Body of pancreas (tissue), 4 donors: ENCODE measurements at regions not wholly inside any gene's neighbourhood (a gene's known extent, or its start where the extent isn't known, plus 50 kb on each side); places are given as distances from the start of the nearest gene placed in this dataset.

Experiments used
- ATAC-seq: fragments of 150-250 bp; one replicate; pipeline ENCODE4 v1.9.1; 2016
- DNase-seq, 4 donors: peaks; one replicate each; pipeline ENCODE4 v3.0.0-alpha.2; 2019
- H3K27ac ChIP-seq, 4 donors: fragments of 200-600 bp; sonication (generic); 1 replicate in 3 of 4; 2 replicates in 1 of 4; pipeline versions ENCODE4 v1.5.1 to v1.6.1; 2016 to 2019; ENCODE audit warnings: mild to moderate bottlenecking in 1 of 4, mixed read lengths in 1 of 4, moderate library complexity in 1 of 4
- H3K27me3 ChIP-seq, 2 donors: fragments of 200-600 bp; sonication (generic); one replicate each; pipeline ENCODE4 v1.6.0; 2016; ENCODE audit warnings: mild to moderate bottlenecking in 1 of 2
- H3K36me3 ChIP-seq, 2 donors: fragments of 200-600 bp; sonication (generic); replicated peaks in 1 of 2; 2 replicates each; pipeline ENCODE4 v1.5.1; 2016; ENCODE audit warnings: low read depth in 2 of 2; ENCODE audit not compliant: insufficient read depth in 1 of 2
- H3K4me1 ChIP-seq: fragments of 200-600 bp; sonication (generic); one replicate; pipeline ENCODE4 v1.6.0; 2016
- H3K4me3 ChIP-seq, 2 donors: fragments of 200-600 bp; sonication (generic); 1 replicate in 1 of 2; 2 replicates in 1 of 2; pipeline ENCODE4 v1.5.1; 2016 to 2019
- H3K9me3 ChIP-seq, 3 donors: fragments of 200-600 bp; sonication (generic); 1 replicate in 2 of 3; 2 replicates in 1 of 3; pipeline ENCODE4 v1.5.1; 2016
- POLR2A ChIP-seq, 3 donors: fragments of 450-650 bp; IDR thresholded peaks; one replicate each; pipeline ENCODE4 v1.6.1; 2016; ENCODE audit warnings: antibody characterized with exemption in 3 of 3, mild to moderate bottlenecking in 2 of 3
- WGBS, 2 donors: methylation state at CpG; one replicate each; pipeline ENCODE4 v1.1.5; 2017; 5-methylcytosine and 5-hydroxymethylcytosine counted together
- intact Hi-C: fragments of 100-400 bp; cut with DNase I; formaldehyde crosslinking; loops from one replicate; pipeline ENCODE4 v1.15.1; 2023
- TF ChIP-seq, protein P1 (sequence below), 7 experiments: fragments of 450-650 bp in 4 of 7; fragments of 200-600 bp in 3 of 7; sonication (generic) in 3 of 7; IDR thresholded peaks; one replicate each; pipeline ENCODE4 v1.5.1; 2016 to 2019; ENCODE audit warnings: antibody characterized with exemption in 7 of 7

DNA sequence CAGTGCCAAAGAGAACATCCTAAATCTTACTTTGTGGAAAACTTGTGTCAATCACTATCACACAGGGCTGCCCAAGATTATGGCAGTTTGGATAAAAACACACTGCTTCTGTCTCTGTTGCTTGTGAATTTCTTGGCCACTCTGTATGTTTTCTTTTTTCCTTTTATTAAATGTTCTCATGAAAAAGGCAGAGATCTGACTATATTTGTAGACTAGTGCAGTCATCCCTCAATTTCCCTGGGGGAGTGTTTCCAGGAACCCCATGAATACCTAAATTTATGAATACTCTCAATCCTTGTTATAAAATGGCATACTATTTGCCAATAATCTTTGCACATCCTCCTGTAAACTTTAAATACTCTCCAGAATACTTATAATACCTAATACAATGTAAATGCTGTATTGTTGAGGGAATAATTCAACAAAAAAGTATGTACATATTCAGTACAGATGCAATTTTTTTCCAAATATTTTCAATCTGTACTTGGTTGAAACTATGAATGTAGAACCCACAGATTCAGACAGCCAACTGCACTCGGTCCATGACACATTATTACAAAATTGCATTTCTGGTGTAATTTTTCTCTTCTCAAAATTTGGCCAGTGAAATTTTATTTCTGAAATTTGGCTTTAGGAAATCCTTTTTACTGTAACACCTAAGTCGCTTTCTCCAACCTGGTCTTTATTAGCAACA, 391.9 kb upstream of the PRR16 start:
- ATAC-seq (no peak), DNase-seq (no peak)
- H3K27ac ChIP-seq = no peak overlapping the region
- no peaks in the 10 kb centered on the region for H3K4me1 ChIP-seq
- intact Hi-C loops = no loop called here
- H3K27me3 ChIP-seq = no peaks in the 10 kb centered on the region
- WGBS, 2 donors = 86 to 94% methylated on average over 2 of the region's 2 CpGs
- no peak overlapping the region for H3K4me3 ChIP-seq
- TF ChIP-seq, protein P1, sequence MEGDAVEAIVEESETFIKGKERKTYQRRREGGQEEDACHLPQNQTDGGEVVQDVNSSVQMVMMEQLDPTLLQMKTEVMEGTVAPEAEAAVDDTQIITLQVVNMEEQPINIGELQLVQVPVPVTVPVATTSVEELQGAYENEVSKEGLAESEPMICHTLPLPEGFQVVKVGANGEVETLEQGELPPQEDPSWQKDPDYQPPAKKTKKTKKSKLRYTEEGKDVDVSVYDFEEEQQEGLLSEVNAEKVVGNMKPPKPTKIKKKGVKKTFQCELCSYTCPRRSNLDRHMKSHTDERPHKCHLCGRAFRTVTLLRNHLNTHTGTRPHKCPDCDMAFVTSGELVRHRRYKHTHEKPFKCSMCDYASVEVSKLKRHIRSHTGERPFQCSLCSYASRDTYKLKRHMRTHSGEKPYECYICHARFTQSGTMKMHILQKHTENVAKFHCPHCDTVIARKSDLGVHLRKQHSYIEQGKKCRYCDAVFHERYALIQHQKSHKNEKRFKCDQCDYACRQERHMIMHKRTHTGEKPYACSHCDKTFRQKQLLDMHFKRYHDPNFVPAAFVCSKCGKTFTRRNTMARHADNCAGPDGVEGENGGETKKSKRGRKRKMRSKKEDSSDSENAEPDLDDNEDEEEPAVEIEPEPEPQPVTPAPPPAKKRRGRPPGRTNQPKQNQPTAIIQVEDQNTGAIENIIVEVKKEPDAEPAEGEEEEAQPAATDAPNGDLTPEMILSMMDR (IDR thresholded peaks at IDR 0.05) = no peak
- TF ChIP-seq POLR2A (IDR thresholded peaks at IDR 0.05) = no peak
- H3K9me3 ChIP-seq = no peaks in the 10 kb centered on the region
- H3K36me3 ChIP-seq = no peaks in the 10 kb centered on the region

DNA sequence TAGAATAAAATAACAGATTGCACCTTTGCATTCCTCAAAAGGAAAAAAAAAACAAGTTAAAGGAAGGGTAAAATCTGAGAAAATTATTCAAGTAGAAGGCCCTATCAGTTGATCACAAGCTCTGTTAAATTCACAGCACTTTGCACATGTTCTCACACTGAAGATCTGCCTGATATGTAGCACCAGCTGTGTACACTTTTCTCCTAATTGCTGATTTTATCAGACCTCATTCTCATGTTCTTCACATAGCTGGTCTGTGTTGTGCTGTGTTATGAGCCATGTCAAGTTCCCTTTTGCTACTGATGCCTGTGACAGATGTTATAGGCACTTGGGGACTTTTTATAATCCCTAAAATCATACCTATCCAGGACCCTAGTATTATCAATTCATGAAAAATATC, 390.4 kb upstream of the PRR16 start:
- intact Hi-C loops = no loop called here
- TF ChIP-seq, protein P1 (IDR thresholded peaks at IDR 0.05) = no peak
- no peak for TF ChIP-seq POLR2A (IDR thresholded peaks at IDR 0.05)
- Histone ChIP-seq H3K9me3 (no peaks in the 10 kb centered on the region), H3K4me1 (no peaks in the 10 kb centered on the region), H3K4me3 (no peak overlapping the region), H3K27ac (no peak overlapping the region), H3K36me3 (no peaks in the 10 kb centered on the region), H3K27me3 (no peaks in the 10 kb centered on the region)
- DNase-seq (no peak), ATAC-seq (no peak)

- intact Hi-C loops = no loop called here
- Histone ChIP-seq H3K4me3 (no peak overlapping the region), H3K27me3 (no peaks in the 10 kb centered on the region), H3K36me3 (no peaks in the 10 kb centered on the region), H3K27ac (no peak overlapping the region), H3K9me3 (no peaks in the 10 kb centered on the region), H3K4me1 (no peaks in the 10 kb centered on the region)
- TF ChIP-seq POLR2A (IDR thresholded peaks at IDR 0.05) = no peak
- TF ChIP-seq, protein P1 (IDR thresholded peaks at IDR 0.05) = no peak
- 56 to 58% methylated on average over 3 of the region's 3 CpGs for WGBS, 2 donors
- DNase-seq (no peak), ATAC-seq (no peak)
Measured at GRCh38 chr5:120080781-120081180, 383.3 kb upstream of the PRR16 start.

- no peak for TF ChIP-seq POLR2A (IDR thresholded peaks at IDR 0.05)
- TF ChIP-seq, protein P1 (IDR thresholded peaks at IDR 0.05) = no peak
- no peaks in the 10 kb centered on the region for H3K27me3 ChIP-seq
- no peak overlapping the region for H3K4me3 ChIP-seq
- 78 to 92% methylated on average over 3 of the region's 3 CpGs for WGBS, 2 donors
- H3K9me3 ChIP-seq = no peaks in the 10 kb centered on the region
- no peak for ATAC-seq
- no peaks in the 10 kb centered on the region for H3K36me3 ChIP-seq
- DNase-seq = no peak
- H3K27ac ChIP-seq = no peak overlapping the region
- intact Hi-C loops = no loop called here
- no peaks in the 10 kb centered on the region for H3K4me1 ChIP-seq
Measured at GRCh38 chr5:120082316-120083068, 381.6 kb upstream of the PRR16 start.
